ENCODE measurements at regions not wholly inside any gene's neighbourhood (a gene's known extent, or its start where the extent isn't known, plus 50 kb on each side); places are given as distances from the start of the nearest gene placed in this dataset.

- no peak for DNase-seq (ENCODE audit: low read depth)
Observed at GRCh38 chr5:34505731-34506130, 150.4 kb upstream of the RAI14 start.

GRCh38 chr5:34507933-34508332, 148.2 kb upstream of the RAI14 start:
- DNase-seq (ENCODE audit: low read depth) = no peak

GRCh38 chr5:34509392-34509791, 146.7 kb upstream of the RAI14 start:
- DNase-seq (ENCODE audit: low read depth) = no peak

- DNase-seq (ENCODE audit: low read depth) = no peak
Observed at GRCh38 chr5:34510002-34510401, 146.1 kb upstream of the RAI14 start.

- no peak for DNase-seq (ENCODE audit: low read depth)
Observed at GRCh38 chr5:34511063-34511462, 145.1 kb upstream of the RAI14 start.

GRCh38 chr5:34511481-34511880, 144.6 kb upstream of the RAI14 start:
- no peak for DNase-seq (ENCODE audit: low read depth)

GRCh38 chr5:34511915-34512314, 144.2 kb upstream of the RAI14 start:
- no peak for DNase-seq (ENCODE audit: low read depth)

GRCh38 chr5:34516166-34516565, 140.0 kb upstream of the RAI14 start:
- DNase-seq (ENCODE audit: low read depth) = no peak

- no peak for DNase-seq (ENCODE audit: low read depth)
Observed at GRCh38 chr5:34516686-34517085, 139.4 kb upstream of the RAI14 start.

GRCh38 chr5:34517249-34517648, 138.9 kb upstream of the RAI14 start:
- peak; percentile 48 for DNase-seq (ENCODE audit: low read depth)

GRCh38 chr5:34519489-34520220, 136.5 kb upstream of the RAI14 start:
- DNase-seq (ENCODE audit: low read depth) = no peak

- no peak for DNase-seq (ENCODE audit: low read depth)
Observed at GRCh38 chr5:34521628-34522290, 134.4 kb upstream of the RAI14 start.

GRCh38 chr5:34522599-34523386, 133.3 kb upstream of the RAI14 start:
- DNase-seq (ENCODE audit: low read depth) = peak; percentile 79

- DNase-seq (ENCODE audit: low read depth) = no peak
Observed at GRCh38 chr5:34523387-34523726, 132.8 kb upstream of the RAI14 start.

- DNase-seq (ENCODE audit: low read depth) = peak; percentile 77
Observed at GRCh38 chr5:34524123-34524522, 132.0 kb upstream of the RAI14 start.

- DNase-seq (ENCODE audit: low read depth) = no peak
Observed at GRCh38 chr5:34525761-34526160, 130.4 kb upstream of the RAI14 start.

- no peak for DNase-seq (ENCODE audit: low read depth)
Observed at GRCh38 chr5:34526682-34527305, 129.3 kb upstream of the RAI14 start.

GRCh38 chr5:34529581-34530331, 126.4 kb upstream of the RAI14 start:
- DNase-seq (ENCODE audit: low read depth) = no peak

- DNase-seq (ENCODE audit: low read depth) = no peak
Observed at GRCh38 chr5:34530637-34531036, 125.5 kb upstream of the RAI14 start.

GRCh38 chr5:34531751-34532360, 124.3 kb upstream of the RAI14 start:
- no peak for DNase-seq (ENCODE audit: low read depth)
